Peyer's patch (tissue), 4 donors: ENCODE measurements at regions not wholly inside any gene's neighbourhood (a gene's known extent, or its start where the extent isn't known, plus 50 kb on each side); places are given as distances from the start of the nearest gene placed in this dataset.

Experiments used
- POLR2A ChIP-seq, 2 donors: fragments of 450-650 bp; IDR thresholded peaks; one replicate each; pipeline ENCODE4 v1.5.1; 2017; ENCODE audit warnings: antibody characterized with exemption in 2 of 2, mild to moderate bottlenecking in 2 of 2, moderate library complexity in 2 of 2
- TF ChIP-seq, protein P1 (sequence below), 6 experiments: fragments of 450-650 bp in 4 of 6; fragments of 200-600 bp in 2 of 6; sonication (generic) in 1 of 6; IDR thresholded peaks; one replicate each; pipeline ENCODE4 v1.5.1; 2017 to 2019; ENCODE audit warnings: antibody characterized with exemption in 6 of 6, mild to moderate bottlenecking in 3 of 6, moderate library complexity in 1 of 6

DNA sequence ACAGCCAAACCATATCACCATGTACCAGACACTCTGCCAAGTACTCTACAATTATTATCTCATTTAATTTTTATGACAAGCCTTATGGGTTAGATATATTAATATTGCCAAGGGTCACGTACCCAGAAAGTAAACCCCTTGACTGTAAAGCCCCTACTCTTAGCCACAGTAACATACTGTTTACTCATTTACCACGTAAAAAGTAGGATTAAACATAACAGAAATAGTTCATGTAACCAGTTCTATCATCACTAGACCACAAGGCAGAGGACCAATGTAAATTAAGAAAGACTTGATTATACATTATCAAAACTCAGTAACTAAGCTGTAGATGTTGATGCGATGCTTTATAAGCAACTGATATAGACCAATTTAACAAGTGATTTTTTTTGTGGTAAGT lies 101.5 kb upstream of the CNTNAP4 start:
- TF ChIP-seq, protein P1, sequence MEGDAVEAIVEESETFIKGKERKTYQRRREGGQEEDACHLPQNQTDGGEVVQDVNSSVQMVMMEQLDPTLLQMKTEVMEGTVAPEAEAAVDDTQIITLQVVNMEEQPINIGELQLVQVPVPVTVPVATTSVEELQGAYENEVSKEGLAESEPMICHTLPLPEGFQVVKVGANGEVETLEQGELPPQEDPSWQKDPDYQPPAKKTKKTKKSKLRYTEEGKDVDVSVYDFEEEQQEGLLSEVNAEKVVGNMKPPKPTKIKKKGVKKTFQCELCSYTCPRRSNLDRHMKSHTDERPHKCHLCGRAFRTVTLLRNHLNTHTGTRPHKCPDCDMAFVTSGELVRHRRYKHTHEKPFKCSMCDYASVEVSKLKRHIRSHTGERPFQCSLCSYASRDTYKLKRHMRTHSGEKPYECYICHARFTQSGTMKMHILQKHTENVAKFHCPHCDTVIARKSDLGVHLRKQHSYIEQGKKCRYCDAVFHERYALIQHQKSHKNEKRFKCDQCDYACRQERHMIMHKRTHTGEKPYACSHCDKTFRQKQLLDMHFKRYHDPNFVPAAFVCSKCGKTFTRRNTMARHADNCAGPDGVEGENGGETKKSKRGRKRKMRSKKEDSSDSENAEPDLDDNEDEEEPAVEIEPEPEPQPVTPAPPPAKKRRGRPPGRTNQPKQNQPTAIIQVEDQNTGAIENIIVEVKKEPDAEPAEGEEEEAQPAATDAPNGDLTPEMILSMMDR (IDR thresholded peaks at IDR 0.05): no peak
- TF ChIP-seq POLR2A (IDR thresholded peaks at IDR 0.05): no peak
